HepG2 (cell line): ENCODE measurements at regions not wholly inside any gene's neighbourhood (a gene's known extent, or its start where the extent isn't known, plus 50 kb on each side); places are given as distances from the start of the nearest gene placed in this dataset.

Source experiments
- ATAC-seq: fragments of 200-7000 bp; cut with Tn5 transposase; 3 replicates; pipeline ENCODE4 v1.9.1; 2020; ENCODE audit warnings: mild to moderate bottlenecking, moderate library complexity
- BruUV-seq: library from RNA; stranded (reverse); fragments of 400-500 nt; replicated peaks from 2 replicates; lab custom pipeline; 2021; lab: Mats Ljungman, UMichigan
- CTCF ChIA-PET: fragments of 300-600 bp; formaldehyde crosslinking; extraction: SDS; loops from one replicate; lab custom pipeline; 2021; ENCODE audit warnings: low total read pairs, inconsistent platforms, low intra/inter-chr PET ratio; lab: Yijun Ruan, JAX
- POLR2A ChIA-PET: fragments of 350-600 bp; sonication (Branson Sonifier 250); formaldehyde crosslinking; loops from one replicate; lab custom pipeline; 2020; ENCODE audit warnings: antibody characterized with exemption, inconsistent platforms; lab: Yijun Ruan, JAX
- DNase-seq: peaks from one replicate; pipeline ENCODE4 v3.0.0-alpha.2; 2015; ENCODE audit warnings: low spot score
- FAIRE-seq: peaks from 3 replicates; lab custom pipeline; 2011; peaks lifted over from hg19 to GRCh38; lab: Jason Lieb, UNC
- H2AFZ ChIP-seq: one replicate; pipeline ENCODE4 v1.6.1; 2011; ENCODE audit warnings: low read length, inconsistent platforms
- H3K27ac ChIP-seq: fragments of 300-600 bp; 3 replicates; pipeline ENCODE4 v1.8.0; 2011; ENCODE audit warnings: mixed run types, mild to moderate bottlenecking, mixed read lengths, low read length, inconsistent platforms; ENCODE audit not compliant: insufficient read depth; ENCODE audit errors: extremely low read length
- H3K27me3 ChIP-seq, 2 experiments: fragments of 200-600 bp in 1 of 2; 2 replicates in 1 of 2; 3 replicates in 1 of 2; pipeline versions ENCODE4 v1.6.0 to v1.8.0; 2011; ENCODE audit warnings: low read length in 2 of 2, mild to moderate bottlenecking in 2 of 2, moderate library complexity in 2 of 2, inconsistent platforms in 1 of 2; ENCODE audit not compliant: insufficient read depth in 2 of 2, control insufficient read depth in 1 of 2
- H3K36me3 ChIP-seq, 2 experiments: fragments of 200-600 bp in 1 of 2; replicated peaks in 1 of 2; 2 replicates in 1 of 2; 3 replicates in 1 of 2; pipeline versions ENCODE4 v1.5.1 to v1.8.0; 2011; ENCODE audit warnings: low read length in 2 of 2, inconsistent platforms in 1 of 2; ENCODE audit not compliant: insufficient read depth in 2 of 2, control insufficient read depth in 1 of 2
- H3K4me1 ChIP-seq: 2 replicates; pipeline ENCODE4 v1.5.1; 2012; ENCODE audit warnings: low read length, inconsistent platforms; ENCODE audit not compliant: insufficient read depth
- H3K4me2 ChIP-seq: 2 replicates; pipeline ENCODE4 v1.6.0; 2011; ENCODE audit warnings: low read depth, low read length, inconsistent platforms
- H3K4me3 ChIP-seq, 3 experiments: fragments of 200-600 bp in 1 of 3; sonication (generic), shearing (Covaris generic) in 1 of 3; replicated peaks in 1 of 3; 2 replicates each; pipeline ENCODE4 v1.5.1; 2011 to 2016; ENCODE audit warnings: low read length in 3 of 3, inconsistent platforms in 2 of 3, low read depth in 2 of 3, mild to moderate bottlenecking in 2 of 3, control low read depth in 1 of 3, mixed read lengths in 1 of 3; ENCODE audit not compliant: insufficient read depth in 1 of 3
- H3K79me2 ChIP-seq: one replicate; pipeline ENCODE4 v1.6.1; 2011; ENCODE audit warnings: low read length, inconsistent platforms; ENCODE audit not compliant: insufficient read depth
- H3K9ac ChIP-seq: 2 replicates; pipeline ENCODE4 v1.6.0; 2011; ENCODE audit warnings: mild to moderate bottlenecking, low read depth, low read length, inconsistent platforms; ENCODE audit not compliant: insufficient read depth
- H3K9me3 ChIP-seq: 2 replicates; pipeline ENCODE4 v1.5.1; 2012; ENCODE audit warnings: mild to moderate bottlenecking, low read length
- H4K20me1 ChIP-seq: 2 replicates; pipeline ENCODE4 v1.6.0; 2011; ENCODE audit warnings: inconsistent platforms, mild to moderate bottlenecking, low read length, moderate library complexity; ENCODE audit not compliant: insufficient read depth
- ARNT2 ChIP-seq: sonication (generic); formaldehyde crosslinking; IDR thresholded peaks from 2 replicates; pipeline ENCODE4 v1.8.0; 2022; ENCODE audit warnings: mild to moderate bottlenecking, low read depth, missing genetic modification reagents, moderate library complexity
- FOXA3 ChIP-seq: IDR thresholded peaks from 2 replicates; pipeline ENCODE4 v1.6.1; 2016; ENCODE audit warnings: missing genetic modification reagents, missing compliant biosample characterization
- GATAD2A ChIP-seq: IDR thresholded peaks from 2 replicates; pipeline ENCODE4 v1.6.1; 2016
- MTA1 ChIP-seq: sonication (generic); formaldehyde crosslinking; IDR thresholded peaks from 2 replicates; pipeline ENCODE4 v1.4.0; 2020; ENCODE audit warnings: missing genetic modification reagents, mild to moderate bottlenecking, borderline replicate concordance
- PRMT3 ChIP-seq: sonication (generic); formaldehyde crosslinking; IDR thresholded peaks from 2 replicates; pipeline ENCODE4 v1.8.1; 2022; ENCODE audit warnings: low read depth, mild to moderate bottlenecking, moderate library complexity, missing genetic modification reagents, borderline replicate concordance
- RARA ChIP-seq: IDR thresholded peaks from 2 replicates; pipeline ENCODE4 v1.6.1; 2016; ENCODE audit warnings: missing genetic modification reagents, missing compliant biosample characterization
- SOX13 ChIP-seq, 3 experiments: fragments of 450-650 bp in 1 of 3; sonication (generic) in 1 of 3; formaldehyde crosslinking in 1 of 3; IDR thresholded peaks in 2 of 3; conservative IDR thresholded peaks in 1 of 3; 2 replicates each; pipeline versions ENCODE4 v1.5.0 to v1.6.1; 2016 to 2020; ENCODE audit warnings: antibody characterized with exemption in 1 of 3, mild to moderate bottlenecking in 1 of 3, missing compliant biosample characterization in 1 of 3, missing genetic modification reagents in 1 of 3, moderate library complexity in 1 of 3
- SOX6 ChIP-seq, 2 experiments: fragments of 450-650 bp in 1 of 2; sonication (generic) in 1 of 2; formaldehyde crosslinking in 1 of 2; IDR thresholded peaks; 2 replicates each; pipeline versions ENCODE4 v1.4.0 to v1.6.1; 2017 to 2020; ENCODE audit warnings: antibody characterized with exemption in 1 of 2, mild to moderate bottlenecking in 1 of 2, missing genetic modification reagents in 1 of 2
- TERF1 ChIP-seq: sonication (generic); formaldehyde crosslinking; IDR thresholded peaks from 2 replicates; pipeline ENCODE4 v1.8.0; 2022; ENCODE audit warnings: mild to moderate bottlenecking, missing genetic modification reagents, moderate library complexity
- ZBTB42 ChIP-seq: sonication (generic); formaldehyde crosslinking; IDR thresholded peaks from 2 replicates; pipeline ENCODE4 v1.5.0; 2020; ENCODE audit warnings: mild to moderate bottlenecking, missing genetic modification reagents
- WGBS: methylation state at CpG from one replicate; pipeline ENCODE4 v1.1.6; 2017; ENCODE audit warnings: low lambda C conversion rate; 5-methylcytosine and 5-hydroxymethylcytosine counted together
- in situ Hi-C: cut with HindIII; loops from 2 replicates; pipeline ENCODE4 v1.10.0; 2017; ENCODE audit warnings: low pct_unique_long_range_greater_than_20kb; ENCODE audit not compliant: extremely low pct_ligation_motif_present
- intact Hi-C: fragments of 100-400 bp; cut with micrococcal nuclease; formaldehyde crosslinking; loops from one replicate; pipeline ENCODE4 v1.10.0; 2022; ENCODE audit not compliant: unreplicated experiment

DNA sequence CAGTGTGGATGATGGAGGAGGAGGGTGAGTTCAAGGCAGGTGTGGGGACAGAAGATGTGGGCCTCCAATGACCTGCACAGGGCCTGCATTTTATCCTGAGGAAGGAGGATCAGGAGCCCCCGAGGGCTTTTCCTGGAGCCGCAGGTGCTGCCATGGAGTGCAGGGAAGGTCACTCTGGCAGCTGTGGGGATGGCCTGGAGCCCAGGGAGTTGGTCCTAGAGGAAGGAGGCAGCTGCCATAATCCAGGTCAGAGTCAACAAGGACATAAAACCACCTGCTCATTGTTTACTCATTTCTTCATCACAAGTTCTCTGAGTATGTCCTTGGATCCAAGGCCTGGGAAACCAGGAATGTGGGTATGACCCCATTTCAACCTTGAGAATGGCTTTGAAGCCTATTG lies 87.2 kb downstream of the SCGB2B2 start:
- DNase-seq, result no peak
- Histone ChIP-seq H3K4me2 (no peak overlapping the region), H3K79me2 (no peaks in the 10 kb centered on the region), H3K27me3 (peaks cover 4 to 31% of the 10 kb centered on the region in 2 experiments; a peak in 4 of 5 replicates), H3K4me3 (no peak overlapping the region), H3K9ac (no peak overlapping the region), H4K20me1 (no peaks in the 10 kb centered on the region)
- in situ Hi-C loops, result no loop called here
- intact Hi-C loops, result no loop called here
- no peak for ATAC-seq
- CTCF ChIA-PET, result no interaction called here
- BruUV-seq, result no TSS peak
- 0 out of 2 replicates have a peak, but pooled peaks have one; percentile 18 for TF ChIP-seq GATAD2A
- TF ChIP-seq ARNT2 (CRISPR knock-in tag), result no peak
- TF ChIP-seq SOX13 (IDR thresholded peaks at IDR 0.05), result no peak
- TF ChIP-seq SOX13 (CRISPR knock-in tag; conservative IDR thresholded peaks at IDR 0.05 in 1 of 2, IDR thresholded peaks at IDR 0.05 in 1 of 2), result peak in 1 of 2 experiments; percentile 39; a peak in 1 of 4 replicates
- TF ChIP-seq MTA1 (CRISPR knock-in tag), result no peak
- 0 out of 2 replicates have a peak, but pooled peaks have one; percentile 27 for TF ChIP-seq RARA (CRISPR knock-in tag)
- no peak for TF ChIP-seq SOX6 (IDR thresholded peaks at IDR 0.05)
- 0 out of 2 replicates have a peak, but pooled peaks have one; percentile 11 for TF ChIP-seq SOX6 (CRISPR knock-in tag; IDR thresholded peaks at IDR 0.05)
- TF ChIP-seq ZBTB42 (CRISPR knock-in tag), result no peak
- no peak for TF ChIP-seq PRMT3 (CRISPR knock-in tag)
- peak; percentile 28; the same call in 1 of the 2 replicates for TF ChIP-seq FOXA3
- no peak for TF ChIP-seq TERF1
- TF ChIP-seq, all 625 proteins: peak for 5
- 17% methylated on average over 1 of the region's 2 CpGs for WGBS
- H3K36me3 ChIP-seq, result no peaks in the 10 kb centered on the region
- FAIRE-seq, result no peak
- peaks cover 11% of the 10 kb centered on the region for H3K4me1 ChIP-seq
- POLR2A ChIA-PET, result no interaction called here
- no peaks in the 10 kb centered on the region for H3K9me3 ChIP-seq
- H3K27ac ChIP-seq, result no peak overlapping the region
- no peak overlapping the region for H2AFZ ChIP-seq
